ENCODE measurements at regions not wholly inside any gene's neighbourhood (a gene's known extent, or its start where the extent isn't known, plus 50 kb on each side); places are given as distances from the start of the nearest gene placed in this dataset.

DNA sequence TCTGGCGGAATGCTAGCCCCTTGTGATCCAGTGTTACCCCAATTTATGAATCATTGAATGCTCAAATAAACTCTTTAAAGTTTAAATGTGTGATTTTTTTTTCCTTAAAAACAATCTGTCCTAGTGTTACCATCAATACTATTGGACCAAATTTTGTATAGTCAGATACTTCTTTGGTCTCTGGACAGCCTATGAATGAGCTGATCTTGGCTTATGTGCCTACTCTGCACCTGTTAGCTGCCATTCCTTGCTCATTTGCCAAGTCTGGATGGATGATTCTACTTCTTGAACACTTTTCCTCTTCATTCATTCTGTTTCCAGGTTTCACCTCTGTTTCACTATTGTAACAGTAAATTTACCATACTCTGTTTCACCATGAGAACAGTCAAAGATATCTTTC, 226.5 kb upstream of the ZBED5 start:
- TF ChIP-seq, protein P1, sequence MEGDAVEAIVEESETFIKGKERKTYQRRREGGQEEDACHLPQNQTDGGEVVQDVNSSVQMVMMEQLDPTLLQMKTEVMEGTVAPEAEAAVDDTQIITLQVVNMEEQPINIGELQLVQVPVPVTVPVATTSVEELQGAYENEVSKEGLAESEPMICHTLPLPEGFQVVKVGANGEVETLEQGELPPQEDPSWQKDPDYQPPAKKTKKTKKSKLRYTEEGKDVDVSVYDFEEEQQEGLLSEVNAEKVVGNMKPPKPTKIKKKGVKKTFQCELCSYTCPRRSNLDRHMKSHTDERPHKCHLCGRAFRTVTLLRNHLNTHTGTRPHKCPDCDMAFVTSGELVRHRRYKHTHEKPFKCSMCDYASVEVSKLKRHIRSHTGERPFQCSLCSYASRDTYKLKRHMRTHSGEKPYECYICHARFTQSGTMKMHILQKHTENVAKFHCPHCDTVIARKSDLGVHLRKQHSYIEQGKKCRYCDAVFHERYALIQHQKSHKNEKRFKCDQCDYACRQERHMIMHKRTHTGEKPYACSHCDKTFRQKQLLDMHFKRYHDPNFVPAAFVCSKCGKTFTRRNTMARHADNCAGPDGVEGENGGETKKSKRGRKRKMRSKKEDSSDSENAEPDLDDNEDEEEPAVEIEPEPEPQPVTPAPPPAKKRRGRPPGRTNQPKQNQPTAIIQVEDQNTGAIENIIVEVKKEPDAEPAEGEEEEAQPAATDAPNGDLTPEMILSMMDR (IDR thresholded peaks at IDR 0.05) = no peak
- no peak for TF ChIP-seq POLR2A (IDR thresholded peaks at IDR 0.05)

Measured in Peyer's patch (tissue), 4 donors.